Kidney epithelial cell (primary cell): ENCODE measurements at regions not wholly inside any gene's neighbourhood (a gene's known extent, or its start where the extent isn't known, plus 50 kb on each side); places are given as distances from the start of the nearest gene placed in this dataset.

Experiments
- DNase-seq: peaks from one replicate; pipeline ENCODE4 v3.0.0-alpha.2; 2010; ENCODE audit warnings: low read depth
- H3K27me3 ChIP-seq: 2 replicates; pipeline ENCODE4 v1.6.0; 2011; ENCODE audit warnings: low read length; ENCODE audit not compliant: control insufficient read depth, insufficient read depth
- H3K36me3 ChIP-seq: 2 replicates; pipeline ENCODE4 v1.5.1; 2011; ENCODE audit warnings: low read length; ENCODE audit not compliant: control insufficient read depth, insufficient read depth
- H3K4me3 ChIP-seq: 2 replicates; pipeline ENCODE4 v1.5.1; 2011; ENCODE audit warnings: low read depth, mild to moderate bottlenecking, control low read depth, low read length
- CTCF ChIP-seq: IDR thresholded peaks from 2 replicates; pipeline ENCODE4 v1.5.1; 2011; ENCODE audit warnings: mild to moderate bottlenecking, moderate library complexity, low read length, control low read depth, inconsistent platforms; ENCODE audit not compliant: insufficient read depth, poor library complexity, severe bottlenecking

- DNase-seq: no peak
- H3K36me3 ChIP-seq: no peaks in the 10 kb centered on the region
- H3K27me3 ChIP-seq: peaks cover 49% of the 10 kb centered on the region
- no peak overlapping the region for H3K4me3 ChIP-seq
- no peak for TF ChIP-seq CTCF
Observed at GRCh38 chr9:134230092-134230941, 66.0 kb upstream of the RNU6ATAC start.

DNA sequence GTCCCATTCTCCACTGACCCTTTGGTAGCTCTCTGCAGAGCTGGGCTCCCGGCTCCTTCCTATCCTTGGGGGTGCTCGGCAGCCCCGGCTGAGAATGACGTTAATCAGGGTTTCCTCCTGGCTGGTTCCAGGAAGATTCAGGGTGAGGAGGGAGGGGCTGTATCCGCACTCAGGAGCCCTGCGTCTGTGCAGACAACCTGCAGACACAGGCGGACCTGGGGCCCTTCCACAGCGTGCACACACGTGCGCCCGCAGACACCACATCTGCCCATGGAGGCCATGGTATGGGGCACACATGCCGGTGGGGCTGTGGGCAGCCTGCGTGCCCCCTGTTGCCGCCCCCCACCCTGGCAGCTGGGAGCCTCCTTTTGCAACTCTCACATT lies 66.6 kb upstream of the RNU6ATAC start:
- no peak overlapping the region for H3K4me3 ChIP-seq
- H3K27me3 ChIP-seq: peaks cover 44% of the 10 kb centered on the region
- DNase-seq: no peak
- TF ChIP-seq CTCF: no peak
- H3K36me3 ChIP-seq: no peaks in the 10 kb centered on the region

DNA sequence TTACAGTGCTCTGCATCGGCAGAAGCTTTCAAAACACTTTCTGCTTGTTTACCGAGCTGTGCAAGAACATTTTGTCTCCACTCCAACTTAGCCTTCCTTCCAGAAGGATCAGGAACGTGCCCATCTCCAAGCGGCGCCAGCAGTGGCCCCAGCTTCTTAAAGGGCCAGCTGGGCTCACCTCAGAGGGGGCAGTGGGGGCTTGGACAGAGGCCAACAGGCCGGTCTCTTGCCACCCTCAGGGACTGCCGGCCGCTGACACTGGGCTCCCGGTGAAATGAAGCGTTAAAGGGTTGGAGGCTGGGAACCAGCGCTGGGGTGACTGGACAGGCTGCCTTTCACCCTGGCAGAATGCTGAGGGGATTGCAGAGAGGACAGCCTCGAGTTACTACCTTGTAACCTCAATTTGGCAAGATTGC lies 67.0 kb upstream of the RNU6ATAC start:
- no peak for DNase-seq
- Histone ChIP-seq H3K36me3 (no peaks in the 10 kb centered on the region), H3K4me3 (no peak overlapping the region), H3K27me3 (peaks cover 40% of the 10 kb centered on the region)
- TF ChIP-seq CTCF: no peak

GRCh38 chr9:134231767-134232166 lies 67.4 kb upstream of the RNU6ATAC start:
- peaks cover 36% of the 10 kb centered on the region for H3K27me3 ChIP-seq

DNA sequence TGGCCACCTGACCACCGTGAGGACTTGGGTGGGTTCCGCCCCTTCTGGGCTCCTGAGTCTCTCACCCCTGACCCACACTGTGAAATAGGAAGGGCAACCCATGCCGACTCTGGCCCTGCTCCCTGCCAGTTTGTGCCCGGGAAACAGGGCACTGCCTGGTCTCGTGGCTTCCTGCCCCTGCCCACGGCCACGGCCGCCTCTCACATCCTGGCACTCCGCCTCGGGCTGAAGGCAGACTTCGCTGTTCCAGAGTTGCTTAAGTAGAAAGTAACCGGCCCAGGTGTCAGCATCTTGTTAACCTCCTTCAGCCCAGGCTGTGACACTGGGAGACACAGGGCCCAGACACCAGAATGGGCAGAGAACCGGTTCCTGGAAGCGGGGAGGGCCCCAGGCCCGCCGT lies 68.7 kb upstream of the RNU6ATAC start:
- TF ChIP-seq CTCF: no peak
- no peak for DNase-seq
- Histone ChIP-seq H3K4me3 (no peak overlapping the region), H3K36me3 (no peaks in the 10 kb centered on the region), H3K27me3 (peaks cover 28% of the 10 kb centered on the region)

More at GRCh38 chr9:134231767-134232166, 67.4 kb upstream of the RNU6ATAC start:
- Histone ChIP-seq H3K36me3 (no peaks in the 10 kb centered on the region), H3K4me3 (no peak overlapping the region)
- DNase-seq: no peak
- TF ChIP-seq CTCF: no peak
